ENCODE measurements at regions not wholly inside any gene's neighbourhood (a gene's known extent, or its start where the extent isn't known, plus 50 kb on each side); places are given as distances from the start of the nearest gene placed in this dataset.
A peak's percentile ranks its signal among the peaks of the same experiment; 100 is the strongest.

DNA sequence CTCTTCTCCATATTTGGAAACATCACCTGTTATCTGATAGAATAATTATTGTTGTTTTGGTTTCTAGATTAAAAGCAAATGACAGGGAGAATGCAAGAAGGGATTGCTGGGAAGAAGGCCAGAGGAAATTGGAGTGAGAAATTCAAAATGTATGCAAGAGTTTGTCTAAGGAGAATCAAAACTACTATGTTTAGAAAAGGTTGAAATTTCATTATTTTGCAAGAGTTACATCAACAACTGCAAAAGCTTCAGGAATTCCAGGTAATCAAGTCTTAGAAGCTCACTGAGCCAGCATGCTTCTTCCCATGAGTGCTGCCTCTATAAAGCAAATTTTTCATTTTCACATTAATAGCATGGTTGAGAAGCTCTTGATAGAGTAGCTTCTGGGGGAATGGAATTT is 177.2 kb upstream of the GBE1 start:
- no peak for DNase-seq

- DNase-seq, result peak; percentile 29
These were observed 175.4 kb upstream of the GBE1 start for GRCh38 chr3:81936817-81937216.

GRCh38 chr3:81932681-81933080 is 171.2 kb upstream of the GBE1 start:
- DNase-seq, result no peak

DNA sequence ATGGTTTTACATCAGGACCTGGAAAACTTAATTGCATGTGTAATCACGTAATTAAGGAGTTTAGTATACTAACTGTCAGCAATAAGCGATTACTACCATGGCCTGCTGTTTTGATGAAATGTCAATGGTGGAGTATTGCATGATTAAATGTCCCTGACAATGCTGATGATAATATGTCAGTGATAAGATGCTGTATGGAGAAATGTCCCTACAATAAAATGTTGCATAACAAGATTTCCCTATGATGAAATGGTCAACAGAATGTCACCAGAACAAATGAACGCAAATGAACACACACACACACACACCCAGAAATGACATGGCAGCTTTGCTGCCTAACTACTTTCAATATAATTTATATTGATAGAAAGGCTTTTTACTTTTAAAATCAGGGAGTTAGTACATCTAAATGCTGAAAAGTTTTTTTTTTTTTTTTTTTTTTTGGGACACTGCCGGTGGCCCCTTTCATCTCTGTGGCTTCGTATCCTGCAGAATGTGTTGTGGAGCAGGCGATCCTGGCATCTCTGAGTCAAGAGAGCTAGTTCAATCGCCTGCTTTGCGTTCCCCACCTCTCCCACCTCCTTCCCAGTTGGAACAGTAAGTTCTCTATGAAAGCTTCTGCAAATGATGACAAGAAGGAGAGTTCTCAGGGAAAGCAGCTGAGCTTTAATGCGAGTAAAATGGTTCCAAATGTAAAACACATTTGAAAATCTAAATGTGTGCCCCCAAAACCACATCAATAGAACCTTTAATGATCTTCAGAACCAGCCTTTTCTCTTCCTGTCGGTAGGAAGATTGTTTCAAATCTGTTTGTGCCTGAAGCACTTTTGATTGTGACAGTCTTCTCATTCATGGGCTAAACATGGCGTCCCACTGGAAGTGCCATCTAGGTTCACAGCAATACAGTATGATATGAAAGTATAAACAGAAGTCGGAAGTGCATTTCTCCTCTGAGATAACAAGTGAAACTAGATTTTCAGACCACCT is 170.1 kb upstream of the GBE1 start:
- DNase-seq, result peak; percentile 27

GRCh38 chr3:81929697-81930096 is 168.3 kb upstream of the GBE1 start:
- DNase-seq, result peak; percentile 13

DNA sequence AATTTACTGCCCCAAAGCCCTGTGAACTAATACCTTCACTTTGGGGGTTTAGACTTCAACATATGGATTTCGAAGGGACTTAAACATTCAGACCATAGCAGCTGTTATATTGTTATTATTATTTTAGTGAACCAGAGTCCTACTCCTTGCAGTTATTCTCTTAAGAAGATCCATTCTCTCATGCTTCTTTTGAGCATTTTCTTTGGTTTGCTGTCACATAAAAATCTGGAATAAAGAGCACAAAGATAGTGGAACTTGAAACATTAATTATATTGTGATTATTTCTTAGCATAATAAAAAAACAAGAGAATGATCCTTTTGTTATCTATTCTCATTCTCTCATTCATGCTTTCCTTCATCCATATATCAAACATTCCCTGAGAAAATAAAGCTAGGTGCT is 166.4 kb upstream of the GBE1 start:
- no peak for DNase-seq

DNA sequence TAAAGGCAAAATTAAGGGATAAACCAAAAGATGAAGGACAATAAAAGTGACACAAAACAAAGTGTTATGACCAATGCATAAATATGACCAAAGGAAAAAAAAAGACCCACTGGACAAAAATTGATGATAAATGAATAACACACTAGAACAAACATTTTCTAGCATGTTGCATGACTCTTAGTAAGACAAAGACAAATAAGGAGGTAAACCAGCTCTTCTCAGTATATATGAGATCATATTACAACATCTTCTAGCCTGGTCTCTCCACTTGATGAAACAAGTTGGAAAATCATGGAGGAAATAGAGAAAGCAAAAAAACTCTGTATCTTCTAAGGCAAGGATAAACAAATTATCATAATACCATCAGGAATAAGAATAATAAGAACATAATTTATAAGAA is 163.9 kb upstream of the GBE1 start:
- DNase-seq, result no peak

DNA sequence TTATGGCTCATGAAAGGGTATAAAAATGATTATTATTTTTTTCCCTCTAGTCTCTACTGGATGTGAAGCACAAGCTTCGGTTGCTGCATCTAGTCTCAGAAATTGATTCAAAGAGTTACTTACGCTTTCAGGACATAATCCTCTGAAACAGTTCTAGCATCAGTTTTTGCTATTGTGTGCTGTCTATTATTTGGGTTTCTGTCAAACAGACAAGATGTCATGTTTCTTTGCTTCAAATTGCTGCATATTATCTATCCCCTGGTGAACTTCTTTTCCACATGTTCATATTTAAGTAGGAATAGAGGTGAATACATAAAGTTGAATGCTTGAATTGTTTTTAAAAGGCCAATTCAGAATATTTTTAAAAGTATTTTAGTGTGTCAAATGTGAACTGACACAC is 161.6 kb upstream of the GBE1 start:
- no peak for DNase-seq

DNA sequence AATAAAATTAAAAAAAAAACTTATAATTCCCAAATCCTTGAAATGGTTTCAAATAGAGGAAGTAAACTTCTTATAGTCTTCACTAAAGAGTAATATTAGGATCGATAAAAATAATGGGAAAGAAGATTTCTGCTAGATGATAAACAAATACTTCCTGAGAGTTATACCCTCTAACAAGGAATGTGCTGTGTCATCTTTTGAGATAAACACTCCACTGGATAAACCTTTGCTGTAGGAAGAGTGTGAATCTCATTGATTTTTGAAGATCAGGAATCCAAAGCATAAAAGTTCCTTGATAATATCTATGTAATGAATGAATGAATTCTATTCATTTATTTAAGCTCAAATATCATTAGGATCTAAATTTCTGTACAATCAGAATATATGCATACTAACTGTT is 161.0 kb upstream of the GBE1 start:
- no peak for DNase-seq

GRCh38 chr3:81920816-81921215 is 159.4 kb upstream of the GBE1 start:
- DNase-seq, result no peak

GRCh38 chr3:81916890-81917289 is 155.4 kb upstream of the GBE1 start:
- DNase-seq, result no peak

GRCh38 chr3:81913886-81914663 is 152.6 kb upstream of the GBE1 start:
- no peak for DNase-seq

- DNase-seq, result no peak
These were observed 149.8 kb upstream of the GBE1 start for GRCh38 chr3:81911221-81911620.

- DNase-seq, result peak; percentile 80
These were observed 148.9 kb upstream of the GBE1 start for GRCh38 chr3:81910244-81910852.

DNA sequence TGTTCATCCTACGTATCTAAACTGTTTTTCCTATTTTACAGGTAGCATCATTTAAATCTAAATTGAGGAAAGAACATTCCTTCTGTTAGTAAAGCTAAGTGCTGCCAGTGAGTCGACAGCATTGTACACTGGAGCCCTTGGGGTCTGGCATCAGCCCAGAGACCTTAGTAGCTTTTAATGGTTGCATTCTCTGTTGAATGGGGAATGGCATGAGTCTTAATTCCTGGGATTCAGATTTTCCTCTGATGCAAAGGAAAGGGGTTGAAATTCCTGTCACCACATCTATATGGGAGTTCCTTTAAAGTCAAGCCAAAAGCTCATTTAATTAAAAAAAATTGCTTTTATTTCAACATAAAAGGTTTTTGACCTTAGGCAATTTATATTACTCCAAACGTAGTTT is 148.4 kb upstream of the GBE1 start:
- DNase-seq, result no peak

GRCh38 chr3:81908561-81908960 is 147.1 kb upstream of the GBE1 start:
- DNase-seq, result peak; percentile 63

DNA sequence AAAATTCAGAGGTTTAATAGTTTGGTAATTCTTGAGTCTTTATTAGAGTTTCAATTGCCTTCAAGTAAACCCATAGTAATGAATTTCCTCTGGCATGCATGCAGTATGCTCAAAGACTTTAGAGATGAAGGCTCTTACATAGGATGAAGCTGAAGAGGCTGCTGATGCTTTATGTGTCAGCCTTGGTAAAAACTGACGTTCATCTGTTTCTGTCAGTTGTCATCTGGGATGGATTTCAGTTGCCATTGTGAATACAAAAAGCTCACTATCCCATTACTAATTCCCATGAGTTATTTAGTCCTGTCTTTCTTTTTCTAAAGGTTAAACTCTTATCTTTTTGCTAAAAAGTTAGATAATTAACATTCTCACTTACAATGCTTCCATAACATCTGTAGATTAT is 136.9 kb upstream of the GBE1 start:
- no peak for DNase-seq

DNA sequence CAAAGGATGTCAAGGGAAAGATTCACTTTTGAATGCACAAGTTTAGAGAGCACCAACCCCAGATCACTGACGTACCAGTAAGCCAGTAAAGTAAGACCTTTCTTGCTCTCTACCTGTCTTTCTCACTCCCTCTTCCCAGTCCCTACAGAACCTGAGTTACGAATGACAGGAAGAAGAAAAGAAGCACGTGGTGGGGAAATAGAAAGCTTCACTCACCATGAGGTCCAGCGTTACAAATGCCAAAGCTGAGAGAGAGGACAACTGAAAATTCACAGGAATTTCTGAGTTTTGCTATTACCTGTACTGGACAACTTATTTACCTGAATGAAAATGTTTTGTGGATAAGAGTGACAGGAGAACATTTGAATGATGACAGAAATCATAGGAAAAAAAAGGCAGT is 133.2 kb upstream of the GBE1 start:
- DNase-seq, result no peak

DNA sequence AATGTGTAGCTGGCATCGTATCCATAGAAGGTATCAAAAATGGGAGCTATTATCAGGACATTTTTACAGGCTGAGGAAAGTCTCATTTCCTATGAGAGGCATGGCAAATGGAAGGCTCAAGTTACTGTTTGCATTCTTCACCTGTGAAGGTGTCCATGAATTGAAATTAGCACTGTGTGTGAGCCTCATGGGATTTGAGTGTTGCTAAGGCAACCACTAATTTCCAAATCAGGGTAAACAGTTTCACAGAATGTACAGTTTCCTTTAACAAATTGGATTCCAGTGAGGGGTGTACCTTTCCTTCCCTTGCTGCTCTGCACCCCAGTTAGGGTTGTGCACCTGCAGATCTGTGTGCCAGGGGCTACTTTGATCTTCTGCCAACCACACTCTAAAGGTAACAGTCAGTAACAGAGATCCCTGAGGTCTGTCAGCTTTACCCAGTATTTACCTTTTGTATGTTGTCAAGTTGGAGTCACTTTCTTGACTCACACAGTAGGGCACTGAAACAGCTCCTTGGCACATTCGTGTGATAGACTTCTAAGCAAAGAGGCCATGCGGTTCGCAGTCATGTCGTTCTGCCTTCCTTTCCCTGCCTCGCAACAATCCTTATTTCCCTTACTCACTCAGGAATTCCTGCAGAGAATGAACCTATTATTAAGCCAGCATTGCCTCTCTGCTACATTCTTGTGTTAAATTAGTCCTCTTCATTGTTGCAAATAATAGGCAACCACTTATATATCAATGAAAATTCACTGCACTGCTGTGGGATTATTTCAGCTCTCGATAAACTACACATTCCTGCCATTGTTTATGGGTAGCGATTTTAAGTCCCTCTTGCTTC is 129.8 kb upstream of the GBE1 start:
- DNase-seq, result no peak

DNA sequence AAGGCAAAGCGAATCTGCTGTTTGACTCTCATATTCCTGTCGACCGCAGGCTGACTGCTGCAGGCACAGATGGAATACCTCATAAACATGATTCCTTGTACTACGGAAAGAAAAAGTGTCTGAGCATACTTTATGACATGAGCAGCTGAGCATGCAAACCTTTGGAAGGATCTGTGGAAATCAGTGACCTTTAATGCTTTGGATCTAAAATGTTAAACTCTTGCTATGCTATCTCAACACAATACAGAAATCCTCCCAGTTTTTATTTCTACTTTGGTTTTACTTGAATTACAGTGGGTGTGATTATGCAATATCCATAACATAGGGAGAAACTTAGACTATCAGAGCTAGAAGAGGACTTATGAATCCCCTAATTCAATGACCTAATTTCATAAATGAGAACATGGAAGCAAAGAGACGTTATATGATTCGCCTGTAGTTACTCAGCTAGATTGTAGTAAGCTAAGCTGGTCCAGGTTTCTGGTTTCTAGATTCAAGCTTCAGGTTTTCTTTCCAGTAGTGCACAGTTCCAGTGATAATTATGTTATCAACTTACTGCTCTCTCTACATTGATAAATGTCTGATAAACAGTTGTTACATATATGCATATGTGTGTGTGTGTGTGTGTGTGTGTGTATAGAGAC is 127.6 kb upstream of the GBE1 start:
- no peak for DNase-seq

DNA sequence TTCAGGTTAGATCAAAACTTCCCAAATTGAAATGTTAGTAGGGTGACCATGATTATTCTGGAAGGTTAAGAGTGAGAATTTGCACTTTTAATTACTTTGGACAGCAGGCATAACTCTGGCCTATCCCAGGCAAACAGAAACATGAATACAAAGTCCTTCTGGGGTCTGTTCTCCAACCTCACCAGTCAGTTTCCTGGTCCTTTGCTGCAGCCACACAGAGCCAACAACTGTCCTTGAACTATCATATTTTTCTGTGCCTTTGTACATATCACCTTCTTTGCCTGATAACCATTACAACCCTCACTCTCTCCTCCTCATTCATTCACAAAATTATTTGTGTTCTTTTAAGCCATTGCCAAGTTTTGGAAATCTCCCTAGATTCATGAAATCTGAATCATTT is 126.0 kb upstream of the GBE1 start:
- no peak for DNase-seq

- no peak for DNase-seq
These were observed 124.6 kb upstream of the GBE1 start for GRCh38 chr3:81886081-81886480.
